Gastroesophageal sphincter (tissue), 3 donors: ENCODE measurements at regions not wholly inside any gene's neighbourhood (a gene's known extent, or its start where the extent isn't known, plus 50 kb on each side); places are given as distances from the start of the nearest gene placed in this dataset.
A peak's percentile ranks its signal among the peaks of the same experiment; 100 is the strongest.

Experiments used
- CTCF ChIP-seq, 4 experiments: fragments of 200-600 bp in 2 of 4; fragments of 450-650 bp in 2 of 4; sonication (generic) in 1 of 4; IDR thresholded peaks; one replicate each; pipeline ENCODE4 v1.5.1; 2017 to 2019; ENCODE audit warnings: antibody characterized with exemption in 4 of 4, mild to moderate bottlenecking in 2 of 4, moderate library complexity in 2 of 4
- POLR2A ChIP-seq, 2 donors: fragments of 450-650 bp; IDR thresholded peaks; one replicate each; pipeline ENCODE4 v1.6.1; 2017; ENCODE audit warnings: antibody characterized with exemption in 2 of 2, mild to moderate bottlenecking in 2 of 2, moderate library complexity in 1 of 2
- POLR2AphosphoS5 ChIP-seq: sonication (generic); formaldehyde crosslinking; IDR thresholded peaks from one replicate; pipeline ENCODE4 v1.6.1; 2017; ENCODE audit warnings: antibody characterized with exemption

GRCh38 chr7:101681170-101682007 lies 52.3 kb upstream of the MYL10 start:
- TF ChIP-seq CTCF (IDR thresholded peaks at IDR 0.05): no peak
- TF ChIP-seq POLR2A (IDR thresholded peaks at IDR 0.05): no peak
- TF ChIP-seq POLR2AphosphoS5: peak; percentile 39
